ENCODE measurements at regions not wholly inside any gene's neighbourhood (a gene's known extent, or its start where the extent isn't known, plus 50 kb on each side); places are given as distances from the start of the nearest gene placed in this dataset.
"Not testable (repeated sequence)": the region's sequence is repeated elsewhere in the genome, so short reads cannot be mapped to it uniquely, and the experiment has no call there.

DNA sequence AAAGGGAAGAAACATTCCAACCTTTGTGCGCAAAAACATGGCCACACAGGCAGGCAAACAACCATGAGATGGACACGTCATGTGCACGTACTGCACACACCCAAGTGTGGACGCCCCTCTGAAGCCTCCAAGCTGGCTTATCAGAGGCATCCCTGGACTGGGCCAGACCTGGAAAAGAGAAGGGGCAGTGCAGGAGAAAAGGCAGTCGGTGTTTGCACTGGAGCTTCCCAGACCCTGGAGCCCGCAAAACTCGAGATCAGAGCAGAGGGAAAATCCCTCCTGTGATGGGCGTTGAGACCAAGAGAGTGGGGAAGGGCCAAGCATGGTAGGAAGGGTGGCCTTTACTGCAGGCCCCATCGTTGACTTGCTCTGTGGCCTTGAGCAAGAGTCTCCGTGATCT lies 269.5 kb downstream of the CYRIA start:
- no peak for FAIRE-seq

DNA sequence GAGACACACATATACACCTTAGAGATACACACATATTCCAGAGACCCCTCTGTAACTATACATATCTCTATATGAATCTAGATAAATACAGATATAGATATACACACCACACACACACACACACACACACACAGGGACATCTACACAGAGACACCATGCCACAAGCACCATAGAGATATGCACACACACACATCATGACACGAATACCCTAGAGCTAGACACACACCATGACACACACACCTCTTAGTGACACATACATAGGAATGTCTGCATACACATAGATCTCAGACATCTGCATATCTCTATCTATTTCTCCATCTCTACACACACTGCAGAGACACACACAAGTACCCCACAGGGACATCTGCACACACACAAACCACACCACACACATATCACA lies 270.0 kb downstream of the CYRIA start:
- no peak for FAIRE-seq

More for the DNA sequence above, 269.5 kb downstream of the CYRIA start:
- DNase-seq (ENCODE audit: low spot score): no peak

DNA sequence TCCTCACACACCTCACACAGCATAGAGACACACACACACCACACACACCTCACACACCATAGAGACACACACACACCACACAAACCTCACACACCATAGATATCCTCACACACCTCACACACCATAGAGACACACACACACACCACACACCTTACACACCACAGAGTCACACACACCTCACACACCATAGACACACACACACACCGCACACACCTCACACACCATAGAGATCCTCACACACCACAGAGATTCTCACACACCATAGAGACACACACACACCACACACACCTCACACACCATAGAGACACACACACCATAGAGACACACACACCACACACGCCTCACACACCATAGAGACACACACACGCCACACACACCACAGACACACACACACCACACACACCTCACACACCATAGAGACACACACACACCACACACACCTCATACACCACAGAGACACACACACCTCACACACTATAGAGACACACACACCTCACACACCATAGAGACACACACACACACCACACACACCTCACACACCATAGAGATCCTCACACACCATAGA lies 270.6 kb downstream of the CYRIA start:
- FAIRE-seq (peak; percentile 100), DNase-seq (ENCODE audit: low spot score) (no peak)

More for the DNA sequence above, 270.0 kb downstream of the CYRIA start:
- no peak for DNase-seq (ENCODE audit: low spot score)

DNA sequence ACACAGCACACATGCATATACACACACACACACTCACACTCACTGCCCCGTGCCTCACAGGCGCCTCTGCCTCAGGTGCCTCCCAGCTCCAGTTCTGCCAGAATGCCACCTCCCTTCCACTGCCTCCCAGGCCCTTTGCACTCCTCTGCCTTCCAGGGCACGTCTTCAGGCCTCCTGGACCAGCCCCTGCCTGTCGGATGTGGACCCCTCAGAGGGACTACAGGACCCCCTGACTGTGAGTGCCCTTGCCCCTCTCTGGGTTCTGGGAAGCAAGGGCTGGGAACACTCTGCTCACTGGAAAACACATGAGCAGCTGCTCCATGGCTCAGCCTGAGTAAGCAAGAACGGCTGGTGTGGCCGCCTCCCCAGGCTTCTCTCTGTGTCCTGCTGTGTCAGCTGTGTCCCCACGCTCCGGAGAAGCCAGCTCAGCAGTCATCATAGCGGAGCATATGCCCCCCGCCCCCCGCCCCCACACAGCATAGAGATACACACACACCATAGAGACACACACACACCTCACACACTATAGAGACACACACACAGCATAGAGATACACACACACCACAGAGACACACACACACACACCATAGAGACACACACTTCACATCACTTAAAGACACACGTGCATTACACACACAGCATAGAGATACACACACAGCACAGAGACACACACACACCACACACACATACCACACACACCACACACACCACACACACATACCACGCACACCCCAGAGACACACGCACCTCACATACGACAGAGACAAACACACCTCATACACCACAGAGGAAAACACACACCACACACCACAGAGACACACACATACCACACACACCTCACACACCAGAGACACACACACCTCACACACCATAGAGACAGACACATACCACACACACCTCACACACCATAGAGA lies 271.3 kb downstream of the CYRIA start:
- DNase-seq (ENCODE audit: low spot score) (no peak), FAIRE-seq (peak; percentile 5)

DNA sequence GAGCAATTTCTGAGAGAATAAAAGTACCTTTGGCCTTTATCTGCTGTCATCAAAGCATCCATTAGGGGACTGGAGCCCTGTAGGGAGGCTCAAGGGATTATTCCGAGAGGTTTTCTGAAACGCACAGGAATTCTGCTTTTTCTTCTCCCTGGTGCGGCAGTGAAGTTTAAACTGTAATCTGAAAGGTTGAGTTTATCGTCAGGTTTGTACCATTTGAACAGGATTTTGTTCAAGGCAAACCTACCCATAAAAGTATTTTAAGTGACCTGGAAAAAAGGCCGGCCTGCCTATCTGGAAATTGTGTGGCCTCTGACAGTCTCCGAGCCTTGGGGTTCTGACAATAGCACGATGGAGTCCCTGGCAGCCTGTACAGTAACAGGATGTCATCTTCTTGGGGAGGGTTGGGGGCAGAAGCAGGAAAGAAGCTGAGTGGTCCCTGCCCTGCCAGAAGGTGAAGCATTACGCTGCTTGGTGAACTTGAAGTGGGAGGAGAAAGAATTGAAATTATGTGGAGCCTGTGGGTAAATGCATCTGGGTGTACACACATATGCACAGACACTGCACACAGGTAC lies 272.0 kb downstream of the CYRIA start:
- no peak for FAIRE-seq
- no peak for DNase-seq (ENCODE audit: low spot score)

DNA sequence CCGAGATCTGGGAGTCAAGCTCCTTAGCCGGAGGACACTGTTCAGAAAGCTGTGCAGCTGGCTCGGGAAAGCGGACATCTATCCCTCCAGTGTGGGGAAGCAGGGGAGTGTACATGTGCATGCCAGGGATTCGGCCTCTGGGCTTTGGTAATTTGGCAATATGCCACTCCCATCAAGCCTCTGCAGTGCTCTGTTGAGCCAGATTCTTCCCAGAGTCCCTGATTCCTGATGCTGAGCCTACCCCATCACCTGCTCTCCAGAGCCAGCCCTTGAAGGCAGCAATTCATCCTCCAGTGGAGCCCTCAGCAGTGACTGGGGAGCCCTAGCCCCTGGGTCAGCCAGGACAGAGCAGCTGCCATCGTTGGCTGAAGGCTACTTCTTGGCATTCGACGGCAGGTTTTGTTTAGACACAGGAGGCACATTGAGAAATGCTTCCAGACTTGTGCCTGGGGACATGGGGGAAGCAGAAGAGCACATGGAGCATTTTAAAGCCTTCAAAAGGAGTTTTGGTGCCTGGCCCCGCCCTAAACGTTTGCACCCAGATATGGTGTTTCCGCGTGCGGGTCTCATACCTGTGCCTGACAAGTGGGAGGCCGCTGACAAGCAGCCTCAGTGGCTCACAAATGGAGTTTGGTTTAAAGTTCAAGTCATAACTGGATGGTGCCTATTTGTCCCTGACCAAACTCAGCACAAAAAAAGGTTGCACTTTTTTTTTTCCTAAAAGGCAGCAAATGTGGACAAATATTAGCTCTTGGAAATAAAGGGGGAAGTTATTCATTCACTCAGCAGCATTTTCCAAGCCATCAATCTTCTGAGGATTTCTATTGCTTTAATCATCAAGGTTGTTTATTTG lies 272.8 kb downstream of the CYRIA start:
- DNase-seq (ENCODE audit: low spot score) (no peak), FAIRE-seq (no peak)

DNA sequence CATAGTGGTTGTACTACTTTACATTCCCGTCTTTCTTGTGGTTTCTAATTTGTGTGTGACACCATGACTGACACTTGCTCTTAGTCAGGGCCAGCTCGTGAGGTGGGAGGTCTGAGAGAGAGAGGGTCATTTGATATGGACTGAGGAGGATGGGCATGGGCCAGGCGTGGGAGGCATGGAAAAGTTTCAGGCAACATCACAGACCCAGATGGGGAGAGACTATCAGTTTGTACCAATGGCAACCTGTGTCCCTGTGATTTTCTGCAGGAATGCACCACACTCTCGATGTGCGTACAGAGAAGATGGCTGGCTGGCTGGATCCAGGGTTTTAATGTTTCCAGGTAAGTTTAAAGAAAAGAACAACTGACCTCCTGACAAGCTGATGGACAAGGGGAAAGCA lies 273.6 kb downstream of the CYRIA start:
- no peak for DNase-seq (ENCODE audit: low spot score)
- no peak for FAIRE-seq

DNA sequence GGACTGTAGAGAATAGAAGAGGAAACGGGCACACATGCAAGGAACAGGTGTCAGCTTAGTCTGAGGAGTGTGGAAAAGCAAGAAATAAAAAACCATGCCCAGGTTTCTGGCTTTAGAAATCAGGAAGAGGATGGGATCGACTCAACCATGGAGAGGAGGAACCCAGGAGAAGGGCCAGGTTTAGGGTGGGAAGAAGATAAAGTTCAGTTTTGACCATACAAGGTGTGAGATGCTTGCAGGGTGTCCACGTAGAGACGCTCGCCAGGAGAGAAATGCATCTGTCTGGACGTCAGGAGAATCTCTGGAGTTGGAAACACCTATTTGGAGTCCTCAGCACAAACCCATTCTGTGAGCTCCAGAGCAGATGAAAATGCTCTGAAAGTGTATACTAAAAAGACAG lies 275.1 kb downstream of the CYRIA start:
- no peak for DNase-seq (ENCODE audit: low spot score)
- no peak for FAIRE-seq

DNA sequence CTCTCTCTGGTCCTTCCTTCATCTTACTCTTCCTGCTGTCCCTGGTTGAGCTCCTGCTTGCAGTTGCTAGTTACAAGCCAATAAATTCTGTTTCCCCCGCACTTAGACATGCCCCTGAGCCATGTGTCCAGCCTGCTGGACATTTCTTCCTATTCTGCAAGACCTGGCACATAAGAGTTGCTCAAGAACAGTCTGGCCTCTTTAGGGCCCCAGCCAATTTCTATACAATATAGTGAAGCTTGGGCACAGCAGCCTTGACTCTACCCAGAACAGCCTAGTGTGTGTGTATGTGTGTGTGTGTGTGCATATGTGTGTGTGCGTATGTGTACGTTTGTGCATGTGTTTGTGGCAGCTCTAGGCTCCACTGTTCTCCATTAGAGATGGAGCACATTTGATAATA lies 276.0 kb downstream of the CYRIA start:
- peak; percentile 37 for FAIRE-seq
- DNase-seq (ENCODE audit: low spot score): no peak

DNA sequence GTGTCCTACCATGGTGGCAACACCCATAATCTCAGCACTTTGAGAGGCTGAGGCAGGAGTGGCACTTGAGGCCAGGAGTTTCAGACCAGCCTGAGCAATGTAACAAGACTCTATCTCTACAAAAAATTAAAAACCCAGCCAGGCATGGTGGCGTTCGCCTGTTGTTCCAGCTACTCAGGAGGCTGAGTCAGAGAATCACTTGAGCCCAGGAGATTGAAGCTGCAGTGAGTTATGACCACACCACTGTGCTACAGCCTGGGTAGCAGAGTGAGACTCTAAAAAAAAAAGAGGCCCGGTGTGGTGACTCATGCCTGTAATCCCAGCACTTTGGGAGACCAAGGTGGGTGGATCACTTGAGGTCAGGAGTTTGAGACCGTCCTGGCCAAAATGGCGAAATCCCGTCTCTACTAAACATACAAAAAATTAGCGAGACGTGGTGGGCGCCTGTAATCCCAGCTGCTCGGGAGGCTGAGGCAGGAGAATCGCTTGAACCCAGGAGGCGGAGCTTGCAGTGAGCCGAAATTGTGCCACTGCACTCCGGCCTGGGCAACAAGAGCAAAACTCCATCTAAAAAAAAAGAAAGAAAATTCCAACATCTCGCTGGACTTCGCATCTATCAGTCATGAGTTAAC lies 277.3 kb downstream of the CYRIA start:
- DNase-seq (ENCODE audit: low spot score); FAIRE-seq: not testable (repeated sequence)

DNA sequence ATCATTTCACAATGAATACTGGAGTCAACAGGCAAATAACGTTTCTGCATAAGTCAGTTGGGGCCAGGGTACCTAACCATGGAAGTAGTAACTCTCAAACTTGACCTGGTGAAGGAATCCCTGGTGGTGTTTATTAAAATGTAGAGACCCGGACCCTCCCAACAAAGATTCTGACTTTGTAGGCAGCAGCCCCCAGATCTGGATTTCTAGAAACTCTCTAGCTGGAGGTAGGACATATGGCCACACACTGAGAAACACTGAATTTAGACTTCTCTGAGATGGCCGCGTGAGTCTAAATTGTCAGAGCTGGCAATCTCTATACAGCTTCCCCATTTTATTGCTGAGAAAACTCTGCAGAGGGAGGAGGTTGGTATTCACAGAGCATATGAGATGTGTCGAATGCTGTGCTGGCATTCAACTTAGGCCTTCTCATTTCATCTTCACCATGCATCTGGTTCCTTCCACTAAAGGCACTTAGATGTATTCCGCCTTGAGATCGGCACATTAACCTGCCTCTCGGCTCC lies 278.1 kb downstream of the CYRIA start:
- no peak for FAIRE-seq
- DNase-seq (ENCODE audit: low spot score): no peak

DNA sequence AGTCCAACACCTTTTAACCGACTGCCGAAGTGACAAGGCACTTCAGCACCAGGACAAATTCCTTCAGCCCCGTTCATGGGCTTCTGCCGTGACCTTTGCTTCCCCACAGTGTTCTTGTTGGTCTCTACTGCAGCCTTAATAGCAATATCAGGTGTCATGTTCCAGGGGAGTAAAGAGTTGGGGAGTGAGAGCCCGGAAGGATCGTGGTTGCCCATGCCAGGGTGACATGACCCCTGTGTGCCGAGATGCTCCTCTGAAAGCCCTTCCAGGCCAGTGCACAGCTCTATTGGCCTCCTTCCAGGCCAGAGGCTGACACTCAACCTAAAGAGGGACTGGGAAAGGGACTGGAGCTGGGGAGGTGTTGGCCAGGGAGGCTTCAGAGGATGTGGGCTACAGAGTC lies 279.2 kb downstream of the CYRIA start:
- DNase-seq (ENCODE audit: low spot score) (no peak), FAIRE-seq (no peak)

DNA sequence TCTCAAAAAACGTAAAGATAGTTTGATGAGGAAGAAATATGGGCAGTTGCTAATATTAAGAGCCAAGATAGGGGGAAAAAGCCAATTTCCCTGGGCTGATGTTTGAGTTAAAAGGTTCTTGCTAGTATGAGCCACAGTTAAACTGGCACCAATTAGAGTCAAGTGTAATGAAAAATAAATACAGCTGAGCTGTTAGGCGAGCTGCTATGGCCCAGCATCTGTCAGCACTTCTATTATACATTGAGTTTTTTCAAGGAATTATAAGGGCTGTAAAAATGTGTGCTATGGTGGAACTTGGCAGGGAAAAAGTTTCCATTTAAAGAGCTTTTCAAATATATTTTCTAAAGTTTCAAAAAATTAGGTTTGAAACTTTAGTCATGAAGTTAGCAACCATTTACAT lies 279.6 kb downstream of the CYRIA start:
- DNase-seq (ENCODE audit: low spot score) (no peak), FAIRE-seq (no peak)

DNA sequence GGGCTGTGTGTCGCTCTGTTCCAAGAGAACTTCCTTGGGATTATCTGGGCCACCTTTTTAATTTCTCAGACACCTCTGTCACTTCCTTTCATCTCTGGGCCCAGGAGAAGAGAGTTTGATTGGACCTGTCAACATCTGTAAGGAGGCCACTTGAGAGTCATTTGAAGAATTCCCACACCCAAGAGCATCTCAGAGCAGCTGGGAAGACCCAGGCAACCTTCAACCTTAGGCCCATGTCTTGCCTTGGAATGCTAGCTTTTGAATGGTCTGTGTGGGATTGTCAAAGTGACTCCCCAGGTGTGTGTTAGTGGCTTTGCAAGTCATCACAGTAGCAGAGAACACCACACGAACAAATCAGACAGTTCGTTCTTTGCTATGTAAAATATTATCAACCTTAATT lies 280.3 kb downstream of the CYRIA start:
- FAIRE-seq: no peak
- no peak for DNase-seq (ENCODE audit: low spot score)

DNA sequence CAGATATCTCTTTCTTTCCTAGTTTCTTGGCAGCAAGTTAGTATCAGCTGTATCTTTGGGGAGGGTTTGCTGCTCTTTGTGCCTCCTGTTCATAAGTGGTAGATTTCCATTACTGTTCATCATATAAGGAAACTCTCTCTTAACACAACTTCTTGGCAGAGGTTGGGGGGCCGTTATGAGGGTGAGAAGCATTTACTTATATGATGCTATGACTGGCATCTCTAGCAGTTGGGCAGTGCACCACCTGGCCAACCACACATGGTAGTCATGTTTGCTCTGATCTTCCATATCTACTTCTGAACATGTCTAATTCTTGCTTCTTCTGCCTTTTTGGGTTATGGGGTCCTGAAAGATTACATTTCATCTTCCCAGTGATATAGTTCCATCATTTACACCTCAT lies 282.2 kb downstream of the CYRIA start:
- no peak for DNase-seq (ENCODE audit: low spot score)
- FAIRE-seq: no peak

DNA sequence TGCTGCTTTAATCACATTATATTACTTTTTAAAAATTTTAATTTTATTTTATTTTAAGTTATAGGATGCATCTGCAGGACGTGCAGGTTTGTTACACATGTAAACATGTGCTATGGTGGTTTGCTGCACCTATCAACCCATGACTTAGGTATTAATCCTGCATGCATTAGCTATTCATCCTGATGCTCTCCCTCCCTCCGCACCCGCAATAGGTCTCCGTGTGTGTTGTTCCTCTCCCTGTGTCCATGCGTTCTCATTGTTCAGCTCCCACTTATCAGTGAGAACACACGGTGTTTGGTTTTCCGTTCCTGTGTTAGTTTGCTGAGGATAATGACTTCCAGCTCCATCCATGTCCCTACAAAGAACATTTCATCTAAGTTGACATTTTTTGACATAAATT lies 283.2 kb downstream of the CYRIA start:
- DNase-seq (ENCODE audit: low spot score) (no peak), FAIRE-seq (no peak)

DNA sequence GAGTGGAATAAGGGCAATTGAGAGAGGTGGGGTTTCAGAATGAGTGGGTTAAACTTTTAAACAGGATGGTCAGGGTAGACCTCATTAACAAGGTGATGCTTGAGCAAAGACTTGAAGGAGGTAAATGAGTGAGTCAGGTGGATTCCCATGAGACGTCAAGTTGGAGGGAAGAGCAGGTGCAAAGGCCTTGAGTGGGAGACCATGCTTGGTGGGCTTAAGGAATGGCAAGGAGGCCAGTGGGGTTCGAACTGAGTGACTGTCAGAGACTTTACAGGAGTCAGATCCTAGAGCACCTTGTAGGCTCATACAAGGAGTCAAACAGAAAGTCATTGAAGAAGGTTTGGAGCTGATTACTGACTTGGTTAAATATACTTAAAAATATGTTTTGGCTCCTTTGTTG lies 284.1 kb downstream of the CYRIA start:
- DNase-seq (ENCODE audit: low spot score) (no peak), FAIRE-seq (no peak)

DNA sequence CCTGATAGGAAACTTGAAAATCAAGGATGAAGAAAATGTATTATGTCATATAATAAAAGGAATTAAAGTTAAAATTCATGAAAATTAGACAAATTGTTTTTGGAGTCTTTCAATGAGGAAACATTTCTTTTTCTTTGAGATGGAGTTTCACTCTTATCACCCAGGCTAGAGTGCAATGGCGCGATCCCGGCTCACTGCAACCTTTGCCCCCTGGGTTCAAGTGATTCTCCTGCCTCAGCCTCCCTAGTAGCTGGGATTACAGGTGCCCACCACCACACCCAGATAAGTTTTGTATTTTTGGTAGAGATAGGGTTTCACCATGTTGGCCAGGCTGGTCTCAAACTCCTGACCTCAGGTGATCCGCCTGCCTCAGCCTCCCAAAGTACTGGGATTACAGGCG lies 285.7 kb downstream of the CYRIA start:
- not testable (repeated sequence) for DNase-seq (ENCODE audit: low spot score); FAIRE-seq

DNA sequence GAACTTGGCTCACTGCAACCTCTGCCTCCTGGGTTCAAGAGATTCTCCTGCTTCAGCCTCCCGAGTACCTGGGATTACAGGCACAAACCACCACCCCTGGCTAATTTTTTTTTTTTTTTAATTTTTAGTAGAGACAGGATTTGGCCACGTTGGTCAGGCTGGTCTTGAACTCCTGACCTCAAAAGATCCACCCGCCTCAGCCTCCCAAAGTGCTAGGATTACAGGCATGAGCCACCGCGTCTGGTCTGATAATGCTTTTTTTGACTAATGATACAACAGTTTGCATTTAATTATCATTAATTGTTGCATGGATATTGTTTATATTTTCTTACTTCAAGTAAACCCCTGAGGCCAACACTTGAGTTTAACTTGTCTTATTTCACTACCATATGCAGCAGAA lies 286.6 kb downstream of the CYRIA start:
- FAIRE-seq; DNase-seq (ENCODE audit: low spot score): not testable (repeated sequence)

DNA sequence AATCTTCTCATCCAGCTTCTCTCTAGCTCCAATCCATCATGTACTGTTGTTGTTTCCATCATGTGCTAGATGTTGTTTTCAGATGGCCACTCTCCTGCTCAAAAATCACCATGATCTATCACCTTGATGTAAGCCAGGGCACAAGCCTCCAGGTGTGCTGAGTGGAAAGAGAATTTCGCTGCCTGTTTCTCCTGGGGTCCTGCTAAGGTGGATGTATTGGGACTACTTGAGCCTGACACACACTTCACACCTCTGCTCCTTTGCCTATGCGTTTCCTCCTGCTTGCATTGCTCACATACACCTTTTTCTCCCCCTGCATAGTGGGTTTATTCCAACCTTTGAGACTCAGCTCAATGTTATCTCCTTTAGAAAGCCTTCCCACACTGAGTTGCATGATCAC lies 287.6 kb downstream of the CYRIA start:
- DNase-seq (ENCODE audit: low spot score) (no peak), FAIRE-seq (no peak)

DNA sequence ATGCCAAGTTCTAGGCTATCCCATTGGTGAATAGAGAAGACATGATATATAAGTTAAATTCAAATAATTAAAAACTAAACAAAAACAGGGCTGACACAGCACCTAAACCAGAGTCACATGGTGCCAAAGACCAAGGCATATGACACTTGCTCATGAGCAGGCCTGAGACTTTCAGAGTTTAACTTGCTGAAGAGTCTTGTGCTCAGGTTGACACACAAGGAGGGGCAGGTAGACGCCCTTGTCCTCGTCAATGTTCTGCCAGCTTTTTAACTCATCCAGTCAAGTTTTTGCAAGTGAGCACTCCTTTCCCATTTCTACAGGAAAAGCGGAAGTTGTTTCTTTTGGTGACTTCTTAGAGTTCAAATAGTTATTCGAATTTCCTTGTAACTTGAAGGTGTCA lies 289.7 kb downstream of the CYRIA start:
- DNase-seq (ENCODE audit: low spot score) (no peak), FAIRE-seq (no peak)
